B cell (primary cell): ENCODE measurements at regions not wholly inside any gene's neighbourhood (a gene's known extent, or its start where the extent isn't known, plus 50 kb on each side); places are given as distances from the start of the nearest gene placed in this dataset.

Experiments
- CTCF ChIP-seq: fragments of 200-600 bp; IDR thresholded peaks from one replicate; pipeline ENCODE4 v1.8.0; 2022; ENCODE audit warnings: antibody characterized with exemption, mild to moderate bottlenecking
- EZH2 ChIP-seq: IDR thresholded peaks from 2 replicates; pipeline ENCODE4 v1.6.1; 2012; ENCODE audit warnings: borderline replicate concordance, low read depth, mild to moderate bottlenecking, moderate library complexity, low read length; ENCODE audit not compliant: insufficient read depth, poor library complexity, severe bottlenecking

GRCh38 chr1:219374636-219375035 lies 201.0 kb downstream of the LYPLAL1 start:
- TF ChIP-seq CTCF = no peak
- TF ChIP-seq EZH2 = no peak
